ENCODE measurements at regions not wholly inside any gene's neighbourhood (a gene's known extent, or its start where the extent isn't known, plus 50 kb on each side); places are given as distances from the start of the nearest gene placed in this dataset.

- TF ChIP-seq CTCF (conservative IDR thresholded peaks at IDR 0.05 in 1 of 2, IDR thresholded peaks at IDR 0.05 in 1 of 2; ENCODE audit: extremely low read depth in 1 of 2, insufficient read depth in 1 of 2, low read depth in 1 of 2, low read length in 2 of 2): no peak
- no peak for TF ChIP-seq EZH2 (IDR thresholded peaks at IDR 0.05; ENCODE audit: borderline replicate concordance, low read length)
Measured at GRCh38 chr9:38228331-38229103, 159.5 kb upstream of the SHB start.

Data from mammary epithelial cell (primary cell).